OCI-LY1 (cell line): ENCODE measurements at regions not wholly inside any gene's neighbourhood (a gene's known extent, or its start where the extent isn't known, plus 50 kb on each side); places are given as distances from the start of the nearest gene placed in this dataset.

Experiments
- EZH2 ChIP-seq: fragments of 200-600 bp; sonication (generic), shearing (Covaris generic); IDR thresholded peaks from 2 replicates; pipeline ENCODE4 v1.8.0; 2017; ENCODE audit warnings: borderline replicate concordance, mixed run types, mild to moderate bottlenecking, antibody characterized with exemption, low read length, moderate library complexity, mixed read lengths
- TF ChIP-seq, protein P1 (sequence below): fragments of 200-600 bp; sonication (generic), shearing (Covaris generic); IDR thresholded peaks from 2 replicates; pipeline ENCODE4 v1.5.1; 2017; ENCODE audit warnings: mild to moderate bottlenecking, antibody characterized with exemption, low read length, moderate library complexity, mixed read lengths

DNA sequence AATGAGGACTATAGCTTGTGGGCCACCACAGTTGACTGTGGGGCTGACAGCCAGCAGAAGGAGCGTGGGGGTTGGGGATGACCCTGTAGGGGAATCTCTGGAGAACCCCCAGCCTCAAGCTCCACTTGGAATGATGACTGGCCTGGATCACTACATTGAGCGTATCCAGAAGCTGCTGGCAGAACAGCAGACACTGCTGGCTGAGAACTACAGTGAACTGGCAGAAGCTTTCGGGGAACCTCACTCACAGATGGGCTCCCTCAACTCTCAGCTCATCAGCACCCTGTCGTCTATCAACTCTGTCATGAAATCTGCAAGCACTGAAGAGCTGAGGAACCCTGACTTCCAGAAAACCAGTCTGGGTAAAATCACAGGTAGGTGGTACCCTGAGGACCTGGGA, 128.4 kb upstream of the DMRT1 start:
- TF ChIP-seq, protein P1, sequence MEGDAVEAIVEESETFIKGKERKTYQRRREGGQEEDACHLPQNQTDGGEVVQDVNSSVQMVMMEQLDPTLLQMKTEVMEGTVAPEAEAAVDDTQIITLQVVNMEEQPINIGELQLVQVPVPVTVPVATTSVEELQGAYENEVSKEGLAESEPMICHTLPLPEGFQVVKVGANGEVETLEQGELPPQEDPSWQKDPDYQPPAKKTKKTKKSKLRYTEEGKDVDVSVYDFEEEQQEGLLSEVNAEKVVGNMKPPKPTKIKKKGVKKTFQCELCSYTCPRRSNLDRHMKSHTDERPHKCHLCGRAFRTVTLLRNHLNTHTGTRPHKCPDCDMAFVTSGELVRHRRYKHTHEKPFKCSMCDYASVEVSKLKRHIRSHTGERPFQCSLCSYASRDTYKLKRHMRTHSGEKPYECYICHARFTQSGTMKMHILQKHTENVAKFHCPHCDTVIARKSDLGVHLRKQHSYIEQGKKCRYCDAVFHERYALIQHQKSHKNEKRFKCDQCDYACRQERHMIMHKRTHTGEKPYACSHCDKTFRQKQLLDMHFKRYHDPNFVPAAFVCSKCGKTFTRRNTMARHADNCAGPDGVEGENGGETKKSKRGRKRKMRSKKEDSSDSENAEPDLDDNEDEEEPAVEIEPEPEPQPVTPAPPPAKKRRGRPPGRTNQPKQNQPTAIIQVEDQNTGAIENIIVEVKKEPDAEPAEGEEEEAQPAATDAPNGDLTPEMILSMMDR: no peak
- no peak for TF ChIP-seq EZH2
